NCI-H2171 treated with DMSO at 0.1 percent for 48 hours (cell line): ENCODE measurements at regions not wholly inside any gene's neighbourhood (a gene's known extent, or its start where the extent isn't known, plus 50 kb on each side); places are given as distances from the start of the nearest gene placed in this dataset.
"Not testable (repeated sequence)": the region's sequence is repeated elsewhere in the genome, so short reads cannot be mapped to it uniquely, and the experiment has no call there.

Experiments used
- DNase-seq: peaks from one replicate; lab custom pipeline; 2025; lab: John Stamatoyannopoulos, UW

GRCh38 chr3:187473778-187474406, 105.7 kb downstream of the RTP4 start:
- no peak for DNase-seq

- not testable (repeated sequence) for DNase-seq
Observed at GRCh38 chr3:187466306-187466705, 98.1 kb downstream of the RTP4 start.

- no peak for DNase-seq
Observed at GRCh38 chr3:187465503-187465902, 97.3 kb downstream of the RTP4 start.

- DNase-seq: no peak
Observed at GRCh38 chr3:187464682-187465081, 96.5 kb downstream of the RTP4 start.

GRCh38 chr3:187458921-187459320, 90.7 kb downstream of the RTP4 start:
- DNase-seq: no peak

- no peak for DNase-seq
Observed at GRCh38 chr3:187458383-187458782, 90.2 kb downstream of the RTP4 start.

GRCh38 chr3:187456250-187456649, 88.1 kb downstream of the RTP4 start:
- no peak for DNase-seq

GRCh38 chr3:187454085-187454815, 86.1 kb downstream of the RTP4 start:
- no peak for DNase-seq

GRCh38 chr3:187450431-187451190, 82.4 kb downstream of the RTP4 start:
- DNase-seq: no peak

- DNase-seq: no peak
Observed at GRCh38 chr3:187448674-187449073, 80.5 kb downstream of the RTP4 start.

- no peak for DNase-seq
Observed at GRCh38 chr3:187447737-187448136, 79.6 kb downstream of the RTP4 start.

- DNase-seq: no peak
Observed at GRCh38 chr3:187445356-187445755, 77.2 kb downstream of the RTP4 start.

- no peak for DNase-seq
Observed at GRCh38 chr3:187434524-187434923, 66.3 kb downstream of the RTP4 start.

- no peak for DNase-seq
Observed at GRCh38 chr3:187430576-187430975, 62.4 kb downstream of the RTP4 start.
